ENCODE measurements at regions not wholly inside any gene's neighbourhood (a gene's known extent, or its start where the extent isn't known, plus 50 kb on each side); places are given as distances from the start of the nearest gene placed in this dataset.

DNA sequence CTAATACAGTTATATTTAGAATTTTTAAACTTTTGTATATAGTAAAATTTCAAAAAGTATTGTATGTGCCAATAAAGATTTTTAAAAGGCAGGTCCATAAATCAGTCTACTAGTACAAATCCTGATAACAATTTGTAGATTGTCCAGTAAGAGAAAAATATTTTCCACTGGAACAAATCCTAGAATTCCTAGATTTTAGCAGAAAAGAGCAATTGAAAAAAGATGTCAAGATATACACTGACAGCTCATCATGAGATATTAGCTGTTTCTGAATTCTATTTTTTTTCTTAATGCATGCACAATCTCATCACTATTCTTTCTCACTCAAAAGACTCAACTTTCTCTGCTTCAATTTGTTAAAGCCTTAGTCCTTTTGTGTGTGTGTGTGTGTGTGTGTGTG lies 289.2 kb upstream of the MAD2L1 start:
- H3K18ac ChIP-seq (ENCODE audit: low read length), result no peak overlapping the region
- H2BK15ac ChIP-seq (ENCODE audit: low read length), result no peak overlapping the region
- no peak overlapping the region for H3K23ac ChIP-seq (ENCODE audit: low read depth, low read length, poor library complexity)
- no peak overlapping the region for H2BK5ac ChIP-seq (ENCODE audit: low read length)
- no peak overlapping the region for H3K4ac ChIP-seq (ENCODE audit: low read length)
- H2AK5ac ChIP-seq (ENCODE audit: low read depth, low read length), result no peak overlapping the region
- DNase-seq (ENCODE audit: low spot score), result no peak
- no peaks in the 10 kb centered on the region for H3K27me3 ChIP-seq (ENCODE audit: control insufficient read depth in 3 of 3, insufficient read depth in 3 of 3, low read depth in 1 of 3, low read length in 3 of 3)
- H4K8ac ChIP-seq (ENCODE audit: low read depth, low read length), result no peak overlapping the region
- no peak overlapping the region for H2AFZ ChIP-seq (ENCODE audit: low read length)
- no peak overlapping the region for H3K4me2 ChIP-seq (ENCODE audit: insufficient read depth, low read length, poor library complexity, severe bottlenecking)
- no peak overlapping the region for H2BK120ac ChIP-seq (ENCODE audit: low read depth, low read length)
- no peak overlapping the region for H3K27ac ChIP-seq (replicated peaks; ENCODE audit: low read length)
- no peaks in the 10 kb centered on the region for H3K9me3 ChIP-seq (replicated peaks in 1 of 2; ENCODE audit: control insufficient read depth in 2 of 2, insufficient read depth in 1 of 2, low read depth in 1 of 2, low read length in 2 of 2)
- H3K9ac ChIP-seq (ENCODE audit: low read depth, low read length, poor library complexity), result no peak overlapping the region
- no peaks in the 10 kb centered on the region for H3K79me1 ChIP-seq (ENCODE audit: low read depth, low read length)
- no peaks in the 10 kb centered on the region for H3K36me3 ChIP-seq (replicated peaks in 1 of 2; ENCODE audit: control insufficient read depth in 2 of 2, insufficient read depth in 2 of 2, low read length in 2 of 2)
- H3K14ac ChIP-seq (ENCODE audit: low read length), result no peak overlapping the region
- H3K4me1 ChIP-seq (ENCODE audit: control insufficient read depth in 2 of 2, insufficient read depth in 1 of 2, low read depth in 1 of 2, low read length in 2 of 2), result no peaks in the 10 kb centered on the region
- no peak overlapping the region for H4K91ac ChIP-seq (ENCODE audit: low read depth, low read length, poor library complexity)
- no peak overlapping the region for H3K4me3 ChIP-seq (ENCODE audit: low read length in 2 of 2)
- no peak overlapping the region for H2BK12ac ChIP-seq (ENCODE audit: low read length)

- Histone ChIP-seq H2AFZ (ENCODE audit: low read length) (no peak overlapping the region), H3K14ac (ENCODE audit: low read length) (no peak overlapping the region), H3K79me1 (ENCODE audit: low read depth, low read length) (no peaks in the 10 kb centered on the region), H3K4ac (ENCODE audit: low read length) (no peak overlapping the region), H2AK5ac (ENCODE audit: low read depth, low read length) (no peak overlapping the region), H2BK12ac (ENCODE audit: low read length) (no peak overlapping the region), H3K4me3 (ENCODE audit: low read length in 2 of 2) (no peak overlapping the region), H3K4me1 (ENCODE audit: control insufficient read depth in 2 of 2, insufficient read depth in 1 of 2, low read depth in 1 of 2, low read length in 2 of 2) (no peaks in the 10 kb centered on the region), H3K18ac (ENCODE audit: low read length) (no peak overlapping the region), H2BK15ac (ENCODE audit: low read length) (no peak overlapping the region), H4K91ac (ENCODE audit: low read depth, low read length, poor library complexity) (no peak overlapping the region), H3K23ac (ENCODE audit: low read depth, low read length, poor library complexity) (no peak overlapping the region), H3K27me3 (ENCODE audit: control insufficient read depth in 3 of 3, insufficient read depth in 3 of 3, low read depth in 1 of 3, low read length in 3 of 3) (no peaks in the 10 kb centered on the region), H2BK5ac (ENCODE audit: low read length) (no peak overlapping the region), H4K8ac (ENCODE audit: low read depth, low read length) (no peak overlapping the region), H2BK120ac (ENCODE audit: low read depth, low read length) (no peak overlapping the region), H3K9ac (ENCODE audit: low read depth, low read length, poor library complexity) (no peak overlapping the region), H3K27ac (replicated peaks; ENCODE audit: low read length) (no peak overlapping the region), H3K9me3 (replicated peaks in 1 of 2; ENCODE audit: control insufficient read depth in 2 of 2, insufficient read depth in 1 of 2, low read depth in 1 of 2, low read length in 2 of 2) (no peaks in the 10 kb centered on the region), H3K36me3 (replicated peaks in 1 of 2; ENCODE audit: control insufficient read depth in 2 of 2, insufficient read depth in 2 of 2, low read length in 2 of 2) (no peaks in the 10 kb centered on the region), H3K4me2 (ENCODE audit: insufficient read depth, low read length, poor library complexity, severe bottlenecking) (no peak overlapping the region)
- WGBS, 2 donors (ENCODE audit: extremely low coverage in 2 of 2, insufficient read length in 2 of 2, insufficient replicate concordance in 1 of 2), result no CpG with 5 or more reads among the region's 1 CpG
- DNase-seq (ENCODE audit: low spot score), result no peak
These were observed 287.7 kb upstream of the MAD2L1 start for GRCh38 chr4:120354381-120354780.

DNA sequence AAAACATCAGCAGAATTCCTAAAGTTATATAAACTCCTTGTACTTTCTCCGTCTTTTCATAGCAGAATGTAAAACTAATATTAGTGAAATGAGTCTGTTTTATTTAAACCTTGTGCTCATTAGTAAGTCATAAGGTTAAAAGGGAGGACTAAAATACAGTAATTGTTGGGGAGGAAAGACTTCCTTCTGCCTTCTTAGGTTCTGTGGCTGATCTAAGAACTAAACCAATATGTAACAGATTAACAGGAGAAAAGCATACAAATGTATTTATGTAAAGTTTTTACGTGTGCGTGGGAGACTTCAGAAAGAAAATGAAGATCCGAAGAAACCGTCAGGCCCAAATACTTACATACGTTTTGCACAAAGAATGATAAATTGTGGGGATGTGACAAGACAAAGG lies 286.6 kb upstream of the MAD2L1 start:
- Histone ChIP-seq H3K4me1 (ENCODE audit: control insufficient read depth in 2 of 2, insufficient read depth in 1 of 2, low read depth in 1 of 2, low read length in 2 of 2) (no peaks in the 10 kb centered on the region), H3K4me2 (ENCODE audit: insufficient read depth, low read length, poor library complexity, severe bottlenecking) (no peak overlapping the region), H3K9ac (ENCODE audit: low read depth, low read length, poor library complexity) (no peak overlapping the region), H3K79me1 (ENCODE audit: low read depth, low read length) (no peaks in the 10 kb centered on the region), H3K36me3 (replicated peaks in 1 of 2; ENCODE audit: control insufficient read depth in 2 of 2, insufficient read depth in 2 of 2, low read length in 2 of 2) (no peaks in the 10 kb centered on the region), H2BK120ac (ENCODE audit: low read depth, low read length) (no peak overlapping the region), H3K14ac (ENCODE audit: low read length) (no peak overlapping the region), H2BK15ac (ENCODE audit: low read length) (no peak overlapping the region), H3K4ac (ENCODE audit: low read length) (no peak overlapping the region), H4K91ac (ENCODE audit: low read depth, low read length, poor library complexity) (no peak overlapping the region), H2AFZ (ENCODE audit: low read length) (no peak overlapping the region), H3K27me3 (ENCODE audit: control insufficient read depth in 3 of 3, insufficient read depth in 3 of 3, low read depth in 1 of 3, low read length in 3 of 3) (no peaks in the 10 kb centered on the region), H3K4me3 (ENCODE audit: low read length in 2 of 2) (no peak overlapping the region), H2BK12ac (ENCODE audit: low read length) (no peak overlapping the region), H3K27ac (replicated peaks; ENCODE audit: low read length) (no peak overlapping the region), H4K8ac (ENCODE audit: low read depth, low read length) (no peak overlapping the region), H3K9me3 (replicated peaks in 1 of 2; ENCODE audit: control insufficient read depth in 2 of 2, insufficient read depth in 1 of 2, low read depth in 1 of 2, low read length in 2 of 2) (no peaks in the 10 kb centered on the region), H3K23ac (ENCODE audit: low read depth, low read length, poor library complexity) (no peak overlapping the region), H2AK5ac (ENCODE audit: low read depth, low read length) (no peak overlapping the region), H3K18ac (ENCODE audit: low read length) (no peak overlapping the region), H2BK5ac (ENCODE audit: low read length) (no peak overlapping the region)
- no CpG with 5 or more reads among the region's 6 CpGs for WGBS, 2 donors (ENCODE audit: extremely low coverage in 2 of 2, insufficient read length in 2 of 2, insufficient replicate concordance in 1 of 2)
- DNase-seq (ENCODE audit: low spot score), result no peak

DNA sequence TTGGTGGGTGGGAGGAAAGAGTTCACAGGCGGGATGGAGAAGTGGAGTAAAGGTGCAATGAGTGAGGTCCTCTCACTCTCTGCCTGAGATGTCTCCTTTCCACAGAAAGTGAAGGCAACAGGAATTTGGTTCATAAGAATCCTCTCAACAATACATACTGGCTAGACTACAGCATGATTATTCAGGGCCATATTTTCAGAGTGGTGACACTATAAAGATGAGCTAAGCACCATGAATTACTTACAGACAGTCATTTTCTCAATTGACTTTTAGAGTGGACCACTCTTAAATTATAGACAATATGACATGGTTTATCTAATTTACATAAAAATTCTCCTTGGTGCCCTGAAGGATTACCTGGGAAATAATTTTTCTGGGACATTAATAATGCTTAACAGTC lies 286.1 kb upstream of the MAD2L1 start:
- H3K4ac ChIP-seq (ENCODE audit: low read length), result no peak overlapping the region
- no peak overlapping the region for H3K9ac ChIP-seq (ENCODE audit: low read depth, low read length, poor library complexity)
- H2AK5ac ChIP-seq (ENCODE audit: low read depth, low read length), result no peak overlapping the region
- no peak overlapping the region for H2BK12ac ChIP-seq (ENCODE audit: low read length)
- no peaks in the 10 kb centered on the region for H3K4me1 ChIP-seq (ENCODE audit: control insufficient read depth in 2 of 2, insufficient read depth in 1 of 2, low read depth in 1 of 2, low read length in 2 of 2)
- H3K36me3 ChIP-seq (replicated peaks in 1 of 2; ENCODE audit: control insufficient read depth in 2 of 2, insufficient read depth in 2 of 2, low read length in 2 of 2), result no peaks in the 10 kb centered on the region
- no peaks in the 10 kb centered on the region for H3K27me3 ChIP-seq (ENCODE audit: control insufficient read depth in 3 of 3, insufficient read depth in 3 of 3, low read depth in 1 of 3, low read length in 3 of 3)
- H3K14ac ChIP-seq (ENCODE audit: low read length), result no peak overlapping the region
- H3K18ac ChIP-seq (ENCODE audit: low read length), result no peak overlapping the region
- no peaks in the 10 kb centered on the region for H3K9me3 ChIP-seq (replicated peaks in 1 of 2; ENCODE audit: control insufficient read depth in 2 of 2, insufficient read depth in 1 of 2, low read depth in 1 of 2, low read length in 2 of 2)
- no peak overlapping the region for H3K4me3 ChIP-seq (ENCODE audit: low read length in 2 of 2)
- H2BK120ac ChIP-seq (ENCODE audit: low read depth, low read length), result no peak overlapping the region
- H3K4me2 ChIP-seq (ENCODE audit: insufficient read depth, low read length, poor library complexity, severe bottlenecking), result no peak overlapping the region
- no peak overlapping the region for H2AFZ ChIP-seq (ENCODE audit: low read length)
- DNase-seq (ENCODE audit: low spot score), result no peak
- H3K27ac ChIP-seq (replicated peaks; ENCODE audit: low read length), result no peak overlapping the region
- no peak overlapping the region for H4K91ac ChIP-seq (ENCODE audit: low read depth, low read length, poor library complexity)
- H3K79me1 ChIP-seq (ENCODE audit: low read depth, low read length), result no peaks in the 10 kb centered on the region
- H2BK15ac ChIP-seq (ENCODE audit: low read length), result no peak overlapping the region
- H4K8ac ChIP-seq (ENCODE audit: low read depth, low read length), result no peak overlapping the region
- no peak overlapping the region for H2BK5ac ChIP-seq (ENCODE audit: low read length)
- H3K23ac ChIP-seq (ENCODE audit: low read depth, low read length, poor library complexity), result no peak overlapping the region
- WGBS, 2 donors (ENCODE audit: extremely low coverage in 2 of 2, insufficient read length in 2 of 2, insufficient replicate concordance in 1 of 2), result no CpG with 5 or more reads among the region's 1 CpG
